H1 (cell line): ENCODE measurements at regions not wholly inside any gene's neighbourhood (a gene's known extent, or its start where the extent isn't known, plus 50 kb on each side); places are given as distances from the start of the nearest gene placed in this dataset.

Experiments
- CTCF ChIA-PET: fragments of 300-600 bp; sonication (Branson Sonifier 250); formaldehyde crosslinking; loops from one replicate; lab custom pipeline; 2021; ENCODE audit not compliant: partially characterized antibody; lab: Charles Lee
- POLR2A ChIA-PET: fragments of 300-600 bp; sonication (Branson Sonifier 250); formaldehyde crosslinking; loops from one replicate; lab custom pipeline; 2021; ENCODE audit warnings: inconsistent platforms; ENCODE audit not compliant: partially characterized antibody; lab: Charles Lee
- DNase-seq, 2 experiments: peaks; one replicate each; pipeline versions ENCODE4 v3.0.0 to v3.0.0-alpha.2; 2010 to 2022; ENCODE audit warnings: low spot score in 2 of 2, low read depth in 1 of 2, mixed read lengths in 1 of 2
- FAIRE-seq: peaks from 2 replicates; lab custom pipeline; 2011; peaks lifted over from hg19 to GRCh38; lab: Jason Lieb, UNC
- H2AFZ ChIP-seq: 2 replicates; pipeline ENCODE4 v1.8.1; 2012; ENCODE audit warnings: low read length, inconsistent platforms
- H2AK5ac ChIP-seq: 2 replicates; pipeline ENCODE4 v1.6.1; 2013; ENCODE audit warnings: low read depth, low read length
- H2BK120ac ChIP-seq: replicated peaks from 2 replicates; pipeline ENCODE3; 2013; ENCODE audit warnings: low read depth, low read length, inconsistent platforms
- H2BK12ac ChIP-seq: 2 replicates; pipeline ENCODE4 v1.6.1; 2013; ENCODE audit warnings: low read depth, low read length
- H2BK15ac ChIP-seq: 2 replicates; pipeline ENCODE4 v1.6.1; 2013; ENCODE audit warnings: low read length
- H2BK20ac ChIP-seq: 2 replicates; pipeline ENCODE4 v1.6.1; 2013; ENCODE audit warnings: low read length
- H2BK5ac ChIP-seq: 2 replicates; pipeline ENCODE4 v1.6.1; 2013; ENCODE audit warnings: low read depth, low read length
- H3K14ac ChIP-seq: 2 replicates; pipeline ENCODE4 v1.6.1; 2013; ENCODE audit warnings: inconsistent platforms; ENCODE audit not compliant: insufficient read length
- H3K18ac ChIP-seq: 2 replicates; pipeline ENCODE4 v1.6.1; 2013; ENCODE audit warnings: low read length; ENCODE audit errors: extremely low read depth
- H3K23ac ChIP-seq: 2 replicates; pipeline ENCODE4 v1.6.1; 2013; ENCODE audit warnings: inconsistent platforms; ENCODE audit not compliant: insufficient read length
- H3K23me2 ChIP-seq: 2 replicates; pipeline ENCODE4 v1.6.1; 2013; ENCODE audit warnings: low read depth, low read length
- H3K27ac ChIP-seq: 2 replicates; pipeline ENCODE4 v1.6.1; 2011; ENCODE audit warnings: low read depth, low read length, inconsistent platforms
- H3K27me3 ChIP-seq, 4 experiments: replicated peaks in 1 of 4; 1 replicate in 1 of 4; 2 replicates in 3 of 4; pipeline versions ENCODE4 v1.6.1 to v1.8.1; 2011 to 2013; ENCODE audit warnings: low read length in 3 of 4, mild to moderate bottlenecking in 3 of 4, inconsistent platforms in 2 of 4, mixed read lengths in 2 of 4, moderate library complexity in 1 of 4; ENCODE audit not compliant: control insufficient read depth in 3 of 4, insufficient read depth in 3 of 4; ENCODE audit errors: extremely low read depth in 1 of 4
- H3K36me3 ChIP-seq, 4 experiments: 2 replicates each; pipeline versions ENCODE4 v1.6.1 to v1.8.1; 2011 to 2013; ENCODE audit warnings: mild to moderate bottlenecking in 4 of 4, low read length in 3 of 4, moderate library complexity in 2 of 4, control low read depth in 1 of 4, inconsistent platforms in 1 of 4; ENCODE audit not compliant: insufficient read depth in 4 of 4, control insufficient read depth in 2 of 4
- H3K4ac ChIP-seq: replicated peaks from 2 replicates; pipeline ENCODE3; 2013; ENCODE audit warnings: low read length, low read depth, mixed read lengths, inconsistent platforms; ENCODE audit not compliant: insufficient read length
- H3K4me1 ChIP-seq, 4 experiments: replicated peaks in 1 of 4; 1 replicate in 1 of 4; 2 replicates in 3 of 4; pipeline versions ENCODE4 v1.6.1 to v1.8.1; 2011 to 2013; ENCODE audit warnings: low read length in 3 of 4, inconsistent platforms in 2 of 4, mixed read lengths in 1 of 4; ENCODE audit not compliant: insufficient read depth in 4 of 4, control insufficient read depth in 3 of 4
- H3K4me2 ChIP-seq, 2 experiments: 2 replicates each; pipeline versions ENCODE4 v1.6.1 to v1.8.1; 2011 to 2013; ENCODE audit warnings: low read depth in 2 of 2, low read length in 2 of 2, control low read depth in 1 of 2, inconsistent platforms in 1 of 2, mild to moderate bottlenecking in 1 of 2; ENCODE audit not compliant: insufficient read depth in 1 of 2
- H3K4me3 ChIP-seq, 4 experiments: fragments of 200-600, 300-600 bp in 1 of 4; sonication (generic), shearing (Covaris generic), sonication (Bioruptor Twin) in 1 of 4; 2 replicates each; pipeline versions ENCODE4 v1.5.1 to v1.8.1; 2011 to 2016; ENCODE audit warnings: low read length in 4 of 4, low read depth in 3 of 4, control low read depth in 2 of 4, inconsistent platforms in 2 of 4, mild to moderate bottlenecking in 2 of 4, mixed read lengths in 1 of 4, moderate library complexity in 1 of 4; ENCODE audit not compliant: insufficient read depth in 2 of 4; ENCODE audit errors: extremely low read depth in 1 of 4
- H3K56ac ChIP-seq: replicated peaks from 2 replicates; pipeline ENCODE3; 2013; ENCODE audit warnings: low read depth, mild to moderate bottlenecking, mixed read lengths, low read length, inconsistent platforms; ENCODE audit not compliant: insufficient read length
- H3K79me1 ChIP-seq: 2 replicates; pipeline ENCODE4 v1.6.1; 2013; ENCODE audit warnings: low read depth, low read length, control low read depth
- H3K79me2 ChIP-seq, 2 experiments: 2 replicates each; pipeline versions ENCODE4 v1.6.1 to v1.8.1; 2012 to 2013; ENCODE audit warnings: low read length in 2 of 2, mild to moderate bottlenecking in 2 of 2, inconsistent platforms in 1 of 2; ENCODE audit not compliant: insufficient read depth in 2 of 2, control insufficient read depth in 1 of 2
- H3K9ac ChIP-seq, 4 experiments: replicated peaks in 1 of 4; 1 replicate in 1 of 4; 2 replicates in 3 of 4; pipeline versions ENCODE4 v1.6.1 to v1.8.1; 2011 to 2013; ENCODE audit warnings: low read depth in 3 of 4, low read length in 3 of 4, control low read depth in 2 of 4, mild to moderate bottlenecking in 2 of 4, moderate library complexity in 2 of 4, inconsistent platforms in 1 of 4; ENCODE audit errors: extremely low read depth in 1 of 4
- H3K9me3 ChIP-seq, 2 experiments: 2 replicates each; pipeline versions ENCODE4 v1.6.1 to v1.8.1; 2012 to 2013; ENCODE audit warnings: mild to moderate bottlenecking in 2 of 2, moderate library complexity in 2 of 2, control low read depth in 1 of 2, inconsistent platforms in 1 of 2, low read depth in 1 of 2, low read length in 1 of 2, mixed read lengths in 1 of 2; ENCODE audit not compliant: insufficient read depth in 2 of 2
- H4K20me1 ChIP-seq, 2 experiments: replicated peaks in 1 of 2; 2 replicates each; pipeline versions ENCODE3 to v1.8.1; 2011 to 2013; ENCODE audit warnings: inconsistent platforms in 2 of 2, low read length in 2 of 2, mild to moderate bottlenecking in 1 of 2; ENCODE audit not compliant: insufficient read depth in 2 of 2, control insufficient read depth in 1 of 2
- H4K5ac ChIP-seq: 2 replicates; pipeline ENCODE4 v1.6.1; 2013; ENCODE audit warnings: low read length, low read depth, mixed read lengths, inconsistent platforms; ENCODE audit not compliant: insufficient read length
- H4K8ac ChIP-seq: 2 replicates; pipeline ENCODE4 v1.8.0; 2013; ENCODE audit warnings: mild to moderate bottlenecking, moderate library complexity, low read length, inconsistent platforms; ENCODE audit not compliant: insufficient read depth; ENCODE audit errors: extremely low read depth
- H4K91ac ChIP-seq: replicated peaks from 2 replicates; pipeline ENCODE3; 2013; ENCODE audit warnings: low read length, mixed read lengths, inconsistent platforms; ENCODE audit not compliant: insufficient read length
- CHD1 ChIP-seq: IDR thresholded peaks from 2 replicates; pipeline ENCODE4 v1.6.1; 2012; ENCODE audit warnings: low read depth, low read length, improper control_type of control experiment
- GTF2F1 ChIP-seq: IDR thresholded peaks from 2 replicates; pipeline ENCODE4 v1.6.1; 2012; ENCODE audit warnings: low read depth, low read length, improper control_type of control experiment, borderline replicate concordance
- RNF2 ChIP-seq: fragments of 200-900, 300-1000 bp; sonication (generic); IDR thresholded peaks from 2 replicates; pipeline ENCODE4 v1.7.1; 2016; ENCODE audit warnings: borderline replicate concordance, low read depth, mild to moderate bottlenecking, antibody characterized with exemption, low read length; ENCODE audit not compliant: poor library complexity, severe bottlenecking; ENCODE audit errors: missing control alignments
- WGBS, 2 experiments: shearing (Covaris generic) in 1 of 2; methylation state at CpG; one replicate each; pipeline versions ENCODE4 v1.1.6 to v1.1.7; 2013 to 2015; ENCODE audit warnings: low lambda C conversion rate in 2 of 2, mixed read lengths in 2 of 2, inconsistent platforms in 1 of 2, low coverage in 1 of 2, missing lambda C conversion rate in 1 of 2; ENCODE audit not compliant: insufficient replicate concordance in 2 of 2, insufficient coverage in 1 of 2, insufficient read length in 1 of 2; ENCODE audit errors: extremely low coverage in 1 of 2, missing lambda C conversion rate in 1 of 2; 5-methylcytosine and 5-hydroxymethylcytosine counted together

- 69% methylated on average over 4 of the region's 4 CpGs; no CpG with 5 or more reads in 1 of the 2 experiments for WGBS, 2 experiments
- peak overlapping the region; percentile 21 to 31; a peak in 2 of 4 replicates for H3K4me2 ChIP-seq
These were observed 1044.4 kb downstream of the ADGRL2 start for GRCh38 chr1:82844911-82845827.

More at GRCh38 chr1:82844911-82845827, 1044.4 kb downstream of the ADGRL2 start:
- Histone ChIP-seq H3K4me1 (peaks cover 3 to 24% (median 15%) of the 10 kb centered on the region in 4 experiments; a peak in 6 of 7 replicates), H3K56ac (no peak overlapping the region), H4K8ac (no peak overlapping the region), H2BK12ac (no peak overlapping the region), H4K91ac (no peak overlapping the region), H2AK5ac (no peak overlapping the region), H3K14ac (no peak overlapping the region), H3K79me1 (no peaks in the 10 kb centered on the region), H2BK120ac (no peak overlapping the region), H3K27ac (no peak overlapping the region), H4K20me1 (no peaks in the 10 kb centered on the region), H3K23ac (no peak overlapping the region), H3K4me3 (no peak overlapping the region), H3K9ac (no peak overlapping the region), H3K79me2 (peaks cover 0 to 30% of the 10 kb centered on the region in 2 experiments; a peak in 2 of 4 replicates), H4K5ac (no peak overlapping the region), H2BK20ac (no peak overlapping the region), H3K36me3 (no peaks in the 10 kb centered on the region), H3K23me2 (no peaks in the 10 kb centered on the region; the same call in 1 of the 2 replicates), H3K4ac (no peak overlapping the region), H3K18ac (no peak overlapping the region), H3K9me3 (no peaks in the 10 kb centered on the region), H2AFZ (no peak overlapping the region), H3K27me3 (no peaks in the 10 kb centered on the region), H2BK5ac (no peak overlapping the region), H2BK15ac (no peak overlapping the region)
- ChIA-PET POLR2A (interaction anchor here (1.5 kb wide), 1 partner anchor 11 kb away, joined by 4 read pairs; no protein-coding TSS in a partner anchor), CTCF (interaction anchor here (0.6 to 1.1 kb wide), 5 partner anchors 9 to 184 kb away, joined by 3 to 4 read pairs (median 3); no protein-coding TSS in a partner anchor)
- DNase-seq (no peak), FAIRE-seq (peak; percentile 19)
- TF ChIP-seq RNF2: no peak
- TF ChIP-seq CHD1: no peak
- TF ChIP-seq GTF2F1: no peak
